AG08396 (cell line): ENCODE measurements at regions not wholly inside any gene's neighbourhood (a gene's known extent, or its start where the extent isn't known, plus 50 kb on each side); places are given as distances from the start of the nearest gene placed in this dataset.

Experiments used
- DNase-seq: peaks from one replicate; pipeline ENCODE4 v3.0.0; 2012; ENCODE audit warnings: low spot score, mixed read lengths

DNA sequence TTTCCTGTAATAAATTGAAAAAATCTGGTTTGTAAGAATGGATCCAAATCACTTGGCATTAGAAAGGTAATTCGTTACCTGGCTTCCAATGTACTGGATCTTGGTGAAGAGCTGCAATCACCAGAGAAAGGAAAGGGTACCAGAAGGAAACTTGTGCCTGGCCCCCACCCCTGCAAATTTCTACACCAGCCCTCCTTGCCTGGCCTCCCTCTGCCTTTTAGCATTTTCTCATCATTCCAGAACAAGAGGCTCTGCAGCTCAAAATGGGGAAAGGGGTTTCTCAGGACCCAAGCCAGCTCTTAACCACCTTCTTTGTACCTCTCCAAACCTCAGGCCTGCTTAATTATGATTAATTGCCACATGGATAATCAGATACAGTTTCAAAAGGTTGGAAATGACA lies 612.8 kb upstream of the MGMT start:
- no peak for DNase-seq

DNA sequence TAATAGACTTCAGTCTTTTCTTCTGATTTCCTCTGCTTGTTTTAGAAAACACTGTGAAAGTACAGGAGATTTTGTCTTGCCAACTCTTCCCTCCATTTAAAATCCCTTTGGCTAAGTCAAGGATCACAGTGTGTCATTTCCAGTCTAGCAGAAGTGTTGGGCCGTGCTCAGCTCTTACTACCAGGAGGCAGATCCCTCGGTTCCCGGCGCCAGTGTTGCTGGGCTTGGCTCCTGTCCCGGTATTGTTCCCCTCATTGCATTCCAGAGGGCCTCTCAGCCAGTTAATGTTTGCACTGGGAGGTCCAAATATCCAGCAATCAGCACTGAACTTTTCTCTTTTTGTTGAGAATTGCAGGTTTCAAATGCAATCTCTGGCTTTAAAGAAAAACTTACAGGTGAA lies 612.1 kb upstream of the MGMT start:
- DNase-seq = no peak

DNA sequence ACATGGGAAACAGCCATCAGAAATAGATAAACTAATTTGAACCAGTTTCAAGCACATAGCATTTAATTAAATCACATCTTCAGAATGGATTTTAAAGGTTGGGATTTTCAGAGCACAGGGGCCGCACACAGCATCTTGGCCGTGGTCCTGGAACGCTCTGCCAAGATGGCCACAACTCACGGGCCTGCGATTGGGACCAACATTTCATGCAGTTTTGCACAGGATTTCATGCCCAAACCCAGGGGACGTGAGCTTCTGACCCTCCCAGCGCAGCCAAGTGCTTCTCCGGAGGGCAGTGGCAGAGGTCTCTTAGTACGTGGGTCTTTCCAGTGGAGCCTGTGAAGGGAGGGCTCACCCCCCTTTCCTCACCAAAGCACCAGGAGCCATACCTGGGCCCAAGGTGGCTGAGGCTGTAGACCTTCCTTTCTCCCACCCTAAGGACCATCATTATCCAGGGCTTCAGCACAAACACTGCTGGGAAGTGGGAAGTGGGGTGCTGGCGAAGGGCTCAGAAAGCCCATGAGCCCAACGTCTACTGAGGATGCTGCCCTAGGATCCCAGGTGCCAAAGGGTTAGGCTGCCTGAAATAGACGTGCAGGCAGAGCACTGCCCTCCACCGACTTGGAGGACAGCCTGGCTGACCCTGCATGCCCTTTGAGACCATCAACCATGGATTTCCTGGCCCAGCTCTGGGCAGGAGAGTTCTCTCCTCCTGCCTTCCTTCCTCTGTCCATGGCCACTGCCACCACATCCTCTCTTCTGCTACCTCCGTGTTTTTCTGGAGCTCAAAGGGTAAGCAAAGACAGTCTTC lies 611.2 kb upstream of the MGMT start:
- DNase-seq = no peak

DNA sequence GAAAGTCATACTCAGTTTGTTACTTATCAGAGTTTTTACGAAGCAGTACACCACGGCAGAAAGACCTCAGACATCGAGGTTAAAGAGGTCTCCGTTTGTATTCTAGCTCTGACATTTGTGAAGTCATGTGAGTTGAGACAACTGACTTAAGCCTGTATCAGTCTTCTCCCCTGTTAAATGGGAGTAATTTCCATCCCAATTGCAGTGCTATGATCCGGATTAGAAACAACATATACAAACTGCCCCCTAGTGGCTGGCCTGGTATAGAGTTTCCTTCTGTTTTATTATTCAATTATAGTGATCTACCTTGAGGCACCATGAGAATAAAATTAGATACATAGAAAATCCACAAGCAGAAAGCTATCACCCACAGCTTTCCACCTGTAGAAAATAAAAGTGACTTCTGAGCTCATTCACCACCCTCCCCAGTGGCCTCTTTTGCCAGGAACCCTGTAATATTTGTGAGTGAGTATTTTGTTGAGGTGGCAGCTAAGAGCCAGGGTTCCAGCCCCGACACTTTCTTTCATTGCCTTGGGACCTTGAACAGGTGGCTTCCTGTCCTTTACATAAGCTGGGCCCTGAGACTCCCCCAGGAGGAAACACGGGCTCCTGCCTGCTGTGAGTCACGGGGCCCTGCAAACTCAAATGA lies 607.2 kb upstream of the MGMT start:
- no peak for DNase-seq

DNA sequence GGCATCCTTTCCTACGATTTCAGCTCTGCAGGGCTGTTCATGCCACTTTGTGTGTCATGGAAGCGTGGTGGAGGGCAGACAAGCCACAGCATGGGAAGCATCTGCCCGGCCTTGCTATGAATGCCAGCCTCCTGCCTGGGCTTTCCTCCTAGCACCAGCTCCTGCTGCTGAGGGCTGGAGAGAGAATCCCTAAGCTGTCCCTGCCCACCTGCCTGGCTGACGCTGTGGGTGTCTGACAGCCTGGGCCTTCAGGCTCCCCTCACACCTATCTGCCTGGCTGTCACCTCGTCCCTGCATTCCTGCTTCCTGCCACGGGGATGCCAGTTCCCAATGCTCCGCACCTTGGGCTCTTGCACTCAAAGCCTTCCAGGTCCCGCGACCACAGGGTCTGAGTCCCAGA lies 606.5 kb upstream of the MGMT start:
- no peak for DNase-seq

DNA sequence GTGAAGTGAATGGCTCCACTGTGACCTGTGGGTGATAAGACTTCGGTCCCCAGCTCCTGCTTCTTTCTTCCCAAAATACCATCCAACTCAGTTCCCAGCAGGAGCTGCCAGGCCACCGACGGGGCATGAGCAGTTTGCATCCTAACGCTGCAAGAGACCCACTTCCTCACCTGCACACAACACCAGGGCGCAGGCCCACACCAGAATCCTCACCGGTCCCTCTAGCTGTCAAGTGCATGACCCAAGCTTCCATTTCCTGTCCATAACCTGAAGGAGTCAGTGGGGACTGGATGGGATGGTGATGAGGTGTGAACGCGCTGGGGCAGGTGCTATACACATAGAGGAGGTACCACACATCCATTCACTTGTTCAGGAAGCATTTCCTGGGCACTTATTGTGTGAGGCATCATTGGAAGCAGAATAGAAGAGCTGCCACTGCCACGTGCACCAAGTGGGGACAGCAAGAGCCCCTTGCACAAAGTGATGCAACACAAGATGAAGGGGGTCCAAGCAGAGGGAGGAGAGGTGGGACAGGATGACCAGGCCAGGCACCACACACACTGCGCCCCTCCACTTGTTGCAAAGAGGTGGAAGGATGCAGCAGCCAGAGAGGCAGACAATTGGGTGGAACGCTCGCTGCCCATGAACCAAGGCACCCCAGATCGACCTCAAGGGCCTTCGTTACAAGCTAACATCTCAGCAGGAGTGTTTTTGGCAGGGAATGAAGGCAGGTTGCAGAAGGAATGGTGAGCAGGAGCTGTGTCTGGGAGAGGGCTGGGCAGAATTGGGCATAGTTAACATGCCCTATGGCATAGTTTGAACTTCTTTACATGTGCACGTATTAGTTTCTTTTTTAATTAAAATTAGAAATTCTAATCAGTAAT lies 605.8 kb upstream of the MGMT start:
- DNase-seq = no peak

DNA sequence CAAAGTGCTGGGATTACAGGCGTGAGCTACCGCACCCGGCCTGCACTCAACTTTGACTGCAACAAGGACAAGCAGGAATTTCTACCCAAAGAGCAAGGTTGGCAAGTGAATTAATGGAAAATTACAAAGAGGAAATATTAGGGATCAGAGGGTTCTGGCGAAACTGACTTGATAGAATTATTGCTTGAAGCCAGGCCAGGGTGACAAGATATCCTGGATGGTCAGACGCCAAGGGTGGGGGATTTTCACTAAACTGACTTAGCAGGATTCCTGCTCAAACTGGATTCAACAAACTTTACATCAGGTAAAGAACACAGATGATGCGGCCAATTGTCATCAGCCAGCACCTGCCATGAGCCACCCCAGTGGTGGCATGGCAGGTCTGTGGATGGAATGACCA lies 603.6 kb upstream of the MGMT start:
- DNase-seq = no peak

DNA sequence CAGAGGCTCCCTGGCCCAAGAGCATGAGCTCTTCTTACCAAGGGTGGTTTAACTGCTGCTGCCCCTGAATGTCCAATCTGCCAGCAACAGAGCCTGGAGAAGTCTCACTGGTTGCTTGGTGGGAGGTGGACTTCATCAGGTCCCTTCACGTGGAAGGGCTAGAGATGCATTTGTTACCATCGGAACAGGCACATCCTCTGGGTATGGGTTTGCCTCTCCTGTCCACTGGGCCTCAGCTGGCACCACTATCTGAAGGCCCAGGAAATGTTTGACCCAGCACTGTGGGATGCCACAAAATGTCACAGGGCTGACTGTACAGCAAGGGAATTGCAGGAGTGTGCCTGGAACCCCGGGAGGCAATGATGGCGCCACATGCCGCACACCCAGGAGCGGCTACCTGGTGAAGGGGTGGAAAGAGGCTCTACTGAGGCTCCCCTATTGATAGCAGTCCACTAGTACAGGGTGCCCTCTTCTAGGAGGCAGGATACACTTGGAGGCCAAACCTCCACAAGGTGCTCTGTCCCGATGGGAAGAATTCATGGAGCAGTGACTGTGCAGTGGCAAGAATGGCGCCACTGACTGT lies 603.1 kb upstream of the MGMT start:
- no peak for DNase-seq

DNA sequence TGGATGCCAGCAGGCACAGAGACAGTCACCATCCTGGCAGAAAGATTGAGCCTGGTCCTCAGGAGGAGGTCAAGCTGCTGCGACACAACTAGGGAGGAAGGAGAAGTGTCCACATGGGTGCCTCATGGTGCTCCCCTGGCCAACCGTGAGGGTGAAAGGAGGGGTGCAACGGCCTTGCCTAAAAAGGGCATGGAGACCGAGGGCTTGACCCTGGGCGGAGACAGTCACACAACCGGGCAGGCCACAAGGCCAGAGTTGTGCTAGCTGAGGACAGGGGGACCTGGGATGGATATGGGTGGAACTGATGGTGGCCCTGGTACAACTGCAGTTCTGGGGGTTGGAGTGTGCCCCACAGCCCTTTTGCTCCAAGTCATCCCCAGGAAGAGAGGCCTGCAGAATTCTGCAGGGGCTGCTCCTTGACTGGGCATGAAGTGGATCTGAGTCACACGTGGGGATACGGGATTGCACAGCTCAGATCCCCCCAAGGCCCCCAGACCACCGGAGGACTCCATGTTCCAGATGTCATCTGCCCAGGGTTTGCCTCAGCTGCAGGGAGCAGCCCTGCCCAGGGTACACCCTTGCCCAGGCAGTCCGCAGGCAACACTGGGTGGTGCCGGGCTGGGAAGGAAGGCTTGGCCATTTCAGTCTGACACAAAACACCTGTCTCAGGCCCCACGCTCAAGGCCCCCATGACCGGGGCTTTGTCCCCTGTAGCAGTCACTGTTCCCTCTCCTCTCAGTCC lies 602.3 kb upstream of the MGMT start:
- DNase-seq = no peak

DNA sequence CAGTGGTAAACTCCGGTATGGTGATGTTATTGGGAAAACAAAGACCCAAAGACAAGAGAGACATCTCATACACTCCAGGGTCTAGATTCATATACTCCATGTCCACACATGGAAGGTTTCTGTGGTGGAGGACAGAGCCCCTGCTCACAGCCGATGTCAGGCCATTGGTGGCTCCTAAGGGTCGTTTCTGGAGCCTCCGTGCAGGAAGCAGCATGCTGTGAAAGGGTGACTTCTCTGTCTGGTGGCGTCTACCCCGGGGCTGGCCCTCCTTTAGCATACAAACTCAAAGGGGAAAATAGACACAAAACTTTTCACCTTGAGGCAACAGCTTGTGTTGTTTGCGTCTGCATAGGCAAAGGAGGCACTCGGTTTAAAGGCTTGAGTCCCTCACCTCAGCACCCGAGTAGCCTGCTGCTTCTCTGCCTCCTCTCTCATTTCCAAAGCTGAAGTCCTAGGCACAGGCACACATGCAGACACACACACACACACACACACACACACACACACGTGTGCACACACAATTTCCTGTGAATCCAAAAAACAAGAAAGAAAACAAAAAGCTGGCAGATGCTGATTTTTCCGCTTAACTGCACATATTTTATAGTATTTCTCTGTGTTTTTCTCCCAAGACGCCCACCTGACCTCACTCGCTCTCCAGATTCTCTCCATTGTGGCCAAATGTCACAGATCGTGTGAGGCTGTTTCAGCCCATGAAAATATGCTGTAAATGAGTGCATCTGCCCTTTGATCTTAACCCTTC lies 601.4 kb upstream of the MGMT start:
- DNase-seq = no peak

DNA sequence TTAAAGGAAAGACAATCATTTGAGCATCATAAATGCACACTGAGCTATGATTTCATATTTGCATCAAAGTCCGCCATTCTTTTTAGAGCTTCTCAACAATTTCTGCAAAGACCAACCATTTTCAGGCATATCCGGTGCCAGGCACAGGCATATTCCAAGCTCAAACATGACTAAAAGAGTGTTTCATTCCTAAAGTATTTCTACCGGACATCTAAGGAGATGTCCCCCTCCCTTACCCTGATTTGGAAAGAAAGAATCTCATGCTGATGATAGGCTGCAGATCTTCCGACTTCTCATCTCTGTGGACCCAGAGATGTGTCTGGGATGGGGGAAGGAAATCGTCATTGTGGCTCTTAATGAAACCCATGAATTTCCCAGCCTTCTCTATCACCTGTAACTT lies 600.5 kb upstream of the MGMT start:
- DNase-seq = no peak

DNA sequence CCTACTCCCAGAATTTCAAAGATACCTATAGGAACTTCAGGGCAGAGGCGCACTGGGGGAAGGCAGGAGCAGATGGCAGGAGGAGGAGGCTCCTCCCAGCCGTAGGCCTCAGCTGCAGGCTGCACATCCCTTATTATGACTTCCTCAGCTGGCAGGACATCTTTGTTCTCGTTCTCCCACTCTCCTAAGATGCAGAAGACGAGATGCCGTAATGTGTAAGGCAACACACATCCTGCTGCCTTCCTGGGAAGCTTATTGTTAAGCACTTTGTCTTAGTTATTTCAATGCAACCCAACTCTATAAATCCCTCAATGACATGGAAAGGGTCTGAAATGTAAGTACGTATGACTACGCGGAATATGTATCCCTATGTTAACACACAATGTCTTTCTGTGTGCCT lies 599.8 kb upstream of the MGMT start:
- no peak for DNase-seq

DNA sequence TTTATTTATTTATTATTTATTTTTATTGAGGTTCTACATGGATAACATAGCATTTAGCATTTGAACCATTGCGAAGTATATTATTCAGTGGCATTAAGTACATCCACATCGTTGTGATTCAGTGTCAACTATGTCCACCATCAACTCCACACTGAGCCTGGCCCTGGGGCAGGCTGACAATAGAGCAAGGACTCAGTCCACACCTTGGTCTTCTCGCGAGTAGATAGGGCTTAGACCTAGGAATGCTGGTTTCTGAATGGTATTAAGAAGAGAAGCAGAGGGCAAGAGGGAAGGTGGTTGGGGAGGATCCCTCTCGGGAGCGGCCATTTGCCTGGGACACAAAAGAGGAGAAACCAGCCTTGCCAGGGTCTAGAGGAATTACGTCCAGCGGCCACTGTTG lies 599.2 kb upstream of the MGMT start:
- no peak for DNase-seq

DNA sequence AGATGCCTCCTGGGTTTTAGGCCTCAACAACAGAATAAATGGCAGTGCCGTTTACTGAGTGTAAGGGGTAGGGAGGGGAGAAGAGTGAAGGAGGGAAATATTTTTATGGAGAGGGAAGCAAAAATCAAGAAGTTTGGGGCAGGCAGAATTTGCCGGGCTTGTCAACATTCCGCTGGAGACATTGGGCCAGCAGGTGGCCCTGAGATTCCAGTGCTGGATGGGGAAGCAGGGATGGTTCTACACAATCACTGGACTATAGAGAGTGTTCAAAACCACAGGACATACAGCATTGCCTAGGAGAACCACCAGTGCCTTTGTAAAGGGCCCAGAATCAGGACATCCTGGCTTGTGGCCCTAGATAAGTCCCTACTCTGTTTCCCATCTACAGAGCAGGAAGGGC lies 598.6 kb upstream of the MGMT start:
- no peak for DNase-seq

DNA sequence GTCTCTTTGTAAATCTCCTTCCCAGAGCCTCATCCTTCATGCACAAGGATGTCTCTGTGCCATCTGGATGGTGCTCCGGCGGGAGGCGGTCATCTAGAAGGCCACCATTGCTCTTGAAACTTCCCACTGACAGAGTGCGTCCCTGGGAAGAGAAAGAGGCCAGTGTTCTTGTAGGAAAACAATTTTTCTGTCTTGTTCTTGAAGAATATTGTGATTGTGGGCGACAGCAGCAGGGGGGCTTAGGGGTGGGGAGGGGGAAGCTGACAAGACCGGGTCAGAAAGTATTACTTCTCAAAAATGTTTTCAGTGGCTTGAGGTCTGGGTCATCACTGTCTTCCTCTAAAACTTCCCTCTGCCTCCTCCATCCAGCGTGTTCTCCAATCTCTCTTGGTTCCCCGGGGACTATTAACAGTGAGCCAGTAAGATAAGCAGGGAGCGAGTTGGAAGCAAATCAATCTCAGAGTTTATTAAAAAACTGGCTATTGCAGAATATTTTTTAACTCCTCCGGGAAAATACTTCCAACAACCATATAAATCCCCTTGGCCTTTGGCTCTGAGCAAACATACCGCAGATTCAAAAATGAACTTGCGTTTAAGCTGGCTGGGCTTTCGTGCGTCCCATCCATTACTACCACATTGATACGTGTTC lies 597.8 kb upstream of the MGMT start:
- DNase-seq = no peak

DNA sequence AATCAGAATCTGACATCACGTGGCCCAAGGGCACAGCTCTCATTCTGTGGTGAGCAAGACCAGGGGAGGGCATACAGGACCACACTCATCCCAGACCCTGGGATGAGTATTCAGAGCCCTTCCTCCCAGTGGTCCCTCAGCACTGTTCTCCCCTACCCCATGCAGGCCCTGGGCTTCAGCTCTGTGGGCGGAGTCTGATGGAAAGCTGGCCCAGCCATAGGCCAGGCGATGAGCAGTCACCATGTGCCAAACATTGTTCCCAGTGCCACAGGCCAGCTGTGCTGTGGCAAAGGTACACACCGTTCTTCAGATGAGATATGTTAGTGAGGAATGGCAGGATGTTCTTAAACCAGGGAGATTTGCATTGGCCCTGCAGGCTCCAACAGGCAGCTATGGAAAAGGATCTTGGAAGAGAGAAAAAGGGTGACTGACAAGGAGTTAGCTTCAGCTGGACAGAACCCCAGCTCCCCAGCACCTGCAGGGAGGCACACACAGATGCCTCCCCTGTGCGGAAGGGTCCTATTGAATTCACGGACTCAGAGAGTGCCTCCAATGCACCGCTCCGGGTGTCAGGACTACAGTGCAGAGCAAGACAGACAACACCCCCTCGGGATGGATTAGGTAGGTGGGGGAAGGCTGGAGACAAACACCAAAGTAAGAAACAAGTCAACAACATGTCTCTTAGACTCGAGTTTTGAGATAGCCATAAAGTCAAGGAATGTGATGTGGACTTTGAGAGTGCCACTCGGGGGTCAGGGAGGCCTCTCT lies 596.0 kb upstream of the MGMT start:
- no peak for DNase-seq

DNA sequence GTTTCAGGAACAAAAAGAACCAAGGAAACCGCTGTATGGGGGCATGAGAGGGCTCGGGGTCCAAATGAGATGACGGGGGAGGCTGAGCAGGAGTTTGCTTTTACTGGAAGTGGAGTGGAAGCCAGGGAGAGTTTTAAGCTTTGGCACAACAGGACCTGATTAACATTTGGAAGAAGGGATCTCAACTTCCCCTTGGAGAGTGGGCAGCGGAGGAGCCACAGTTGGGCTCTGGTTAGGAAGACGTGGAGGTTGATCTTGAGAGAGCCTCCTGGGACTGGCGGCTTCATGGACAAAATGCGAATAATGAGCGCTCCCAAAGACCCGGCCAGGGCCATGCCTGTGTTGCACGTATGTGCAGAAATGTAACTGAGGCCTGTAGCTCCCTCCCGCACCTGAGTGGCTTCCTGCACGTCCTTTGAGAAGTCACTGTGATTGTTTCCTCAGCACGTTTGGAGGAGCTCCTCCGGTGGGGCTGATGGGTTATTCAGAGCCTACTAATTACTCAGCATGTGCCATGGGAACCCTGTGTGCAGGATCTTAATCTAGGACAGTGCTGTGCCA lies 595.3 kb upstream of the MGMT start:
- DNase-seq = no peak

DNA sequence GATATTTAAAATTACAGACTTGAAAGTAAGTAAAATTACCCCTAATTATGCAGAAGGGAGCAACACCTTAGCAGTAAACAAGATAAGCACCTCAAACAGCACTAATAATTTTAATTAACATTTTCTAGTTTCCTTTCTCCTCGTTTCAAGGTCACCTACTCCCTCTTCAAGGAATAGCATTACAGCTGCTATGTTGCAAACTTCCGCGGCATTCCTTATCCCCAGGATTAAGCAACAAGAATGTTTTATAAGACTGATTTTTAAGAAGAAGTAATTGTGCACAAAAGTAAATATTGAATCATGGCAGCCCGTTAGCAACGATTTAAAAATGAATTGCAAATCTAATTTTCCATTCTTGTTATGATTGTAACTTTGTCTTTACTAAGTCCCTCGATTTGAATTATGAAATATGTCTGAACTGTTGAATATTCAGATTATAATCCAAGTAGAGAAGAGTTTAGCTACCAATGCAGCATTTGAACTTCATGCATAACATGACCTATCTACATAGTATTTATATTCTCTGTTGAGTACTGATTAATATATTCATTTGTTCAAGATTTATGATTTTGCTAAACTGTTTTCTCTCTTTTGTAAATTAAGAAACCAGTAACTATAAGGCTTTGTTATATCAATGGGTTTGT lies 593.5 kb upstream of the MGMT start:
- no peak for DNase-seq

DNA sequence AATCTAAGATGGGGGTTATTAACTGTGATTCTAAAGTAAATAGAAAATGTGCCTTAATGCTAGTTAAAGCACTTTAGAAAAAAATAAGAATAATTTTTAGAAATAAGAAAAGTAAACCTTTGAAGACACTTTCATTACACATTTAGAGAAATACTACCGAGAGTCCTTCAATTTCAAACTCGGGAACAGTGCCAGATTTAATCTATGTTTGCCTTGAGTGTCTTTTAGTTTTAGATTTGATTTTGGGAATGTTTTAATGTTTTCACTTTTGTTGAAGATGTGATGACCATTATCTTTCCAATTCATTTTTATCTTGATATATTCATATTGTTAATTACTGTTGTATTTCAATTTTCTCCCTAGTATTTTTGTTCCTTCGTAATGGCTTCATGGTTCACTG lies 592.7 kb upstream of the MGMT start:
- DNase-seq = no peak
